HepG2 (cell line): ENCODE measurements at regions not wholly inside any gene's neighbourhood (a gene's known extent, or its start where the extent isn't known, plus 50 kb on each side); places are given as distances from the start of the nearest gene placed in this dataset.

Source experiments
- ATAC-seq: fragments of 200-7000 bp; cut with Tn5 transposase; 3 replicates; pipeline ENCODE4 v1.9.1; 2020; ENCODE audit warnings: mild to moderate bottlenecking, moderate library complexity
- BruUV-seq: library from RNA; stranded (reverse); fragments of 400-500 nt; replicated peaks from 2 replicates; lab custom pipeline; 2021; lab: Mats Ljungman, UMichigan
- CTCF ChIA-PET: fragments of 300-600 bp; formaldehyde crosslinking; extraction: SDS; loops from one replicate; lab custom pipeline; 2021; ENCODE audit warnings: low total read pairs, inconsistent platforms, low intra/inter-chr PET ratio; lab: Yijun Ruan, JAX
- POLR2A ChIA-PET: fragments of 350-600 bp; sonication (Branson Sonifier 250); formaldehyde crosslinking; loops from one replicate; lab custom pipeline; 2020; ENCODE audit warnings: antibody characterized with exemption, inconsistent platforms; lab: Yijun Ruan, JAX
- DNase-seq: peaks from one replicate; pipeline ENCODE4 v3.0.0-alpha.2; 2015; ENCODE audit warnings: low spot score
- FAIRE-seq: peaks from 3 replicates; lab custom pipeline; 2011; peaks lifted over from hg19 to GRCh38; lab: Jason Lieb, UNC
- H2AFZ ChIP-seq: one replicate; pipeline ENCODE4 v1.6.1; 2011; ENCODE audit warnings: low read length, inconsistent platforms
- H3K27ac ChIP-seq: fragments of 300-600 bp; 3 replicates; pipeline ENCODE4 v1.8.0; 2011; ENCODE audit warnings: mixed run types, mild to moderate bottlenecking, mixed read lengths, low read length, inconsistent platforms; ENCODE audit not compliant: insufficient read depth; ENCODE audit errors: extremely low read length
- H3K27me3 ChIP-seq, 2 experiments: fragments of 200-600 bp in 1 of 2; 2 replicates in 1 of 2; 3 replicates in 1 of 2; pipeline versions ENCODE4 v1.6.0 to v1.8.0; 2011; ENCODE audit warnings: low read length in 2 of 2, mild to moderate bottlenecking in 2 of 2, moderate library complexity in 2 of 2, inconsistent platforms in 1 of 2; ENCODE audit not compliant: insufficient read depth in 2 of 2, control insufficient read depth in 1 of 2
- H3K36me3 ChIP-seq, 2 experiments: fragments of 200-600 bp in 1 of 2; replicated peaks in 1 of 2; 2 replicates in 1 of 2; 3 replicates in 1 of 2; pipeline versions ENCODE4 v1.5.1 to v1.8.0; 2011; ENCODE audit warnings: low read length in 2 of 2, inconsistent platforms in 1 of 2; ENCODE audit not compliant: insufficient read depth in 2 of 2, control insufficient read depth in 1 of 2
- H3K4me1 ChIP-seq: 2 replicates; pipeline ENCODE4 v1.5.1; 2012; ENCODE audit warnings: low read length, inconsistent platforms; ENCODE audit not compliant: insufficient read depth
- H3K4me2 ChIP-seq: 2 replicates; pipeline ENCODE4 v1.6.0; 2011; ENCODE audit warnings: low read depth, low read length, inconsistent platforms
- H3K4me3 ChIP-seq, 3 experiments: fragments of 200-600 bp in 1 of 3; sonication (generic), shearing (Covaris generic) in 1 of 3; replicated peaks in 1 of 3; 2 replicates each; pipeline ENCODE4 v1.5.1; 2011 to 2016; ENCODE audit warnings: low read length in 3 of 3, inconsistent platforms in 2 of 3, low read depth in 2 of 3, mild to moderate bottlenecking in 2 of 3, control low read depth in 1 of 3, mixed read lengths in 1 of 3; ENCODE audit not compliant: insufficient read depth in 1 of 3
- H3K79me2 ChIP-seq: one replicate; pipeline ENCODE4 v1.6.1; 2011; ENCODE audit warnings: low read length, inconsistent platforms; ENCODE audit not compliant: insufficient read depth
- H3K9ac ChIP-seq: 2 replicates; pipeline ENCODE4 v1.6.0; 2011; ENCODE audit warnings: mild to moderate bottlenecking, low read depth, low read length, inconsistent platforms; ENCODE audit not compliant: insufficient read depth
- H3K9me3 ChIP-seq: 2 replicates; pipeline ENCODE4 v1.5.1; 2012; ENCODE audit warnings: mild to moderate bottlenecking, low read length
- H4K20me1 ChIP-seq: 2 replicates; pipeline ENCODE4 v1.6.0; 2011; ENCODE audit warnings: inconsistent platforms, mild to moderate bottlenecking, low read length, moderate library complexity; ENCODE audit not compliant: insufficient read depth
- CHD4 ChIP-seq: fragments of 200-600 bp; sonication (generic); IDR thresholded peaks from 2 replicates; pipeline ENCODE4 v1.7.0; 2017; ENCODE audit warnings: mild to moderate bottlenecking, low read length, borderline replicate concordance
- DR1 ChIP-seq: sonication (generic); formaldehyde crosslinking; IDR thresholded peaks from 2 replicates; pipeline ENCODE4 v1.8.0; 2021; ENCODE audit warnings: mild to moderate bottlenecking, missing genetic modification reagents, inconsistent platforms
- HCFC1 ChIP-seq: fragments of 150-350 bp; IDR thresholded peaks from 2 replicates; pipeline ENCODE4 v1.6.1; 2014; ENCODE audit warnings: low read depth, low read length
- NR1H2 ChIP-seq: sonication (generic); formaldehyde crosslinking; IDR thresholded peaks from 2 replicates; pipeline ENCODE4 v1.8.1; 2022; ENCODE audit warnings: low read depth, missing genetic modification reagents, borderline replicate concordance
- SATB2 ChIP-seq: sonication (generic); formaldehyde crosslinking; IDR thresholded peaks from 2 replicates; pipeline ENCODE4 v1.5.0; 2020; ENCODE audit warnings: missing genetic modification reagents
- SMYD3 ChIP-seq: sonication (generic); formaldehyde crosslinking; IDR thresholded peaks from 2 replicates; pipeline ENCODE4 v1.8.1; 2023; ENCODE audit warnings: mild to moderate bottlenecking, missing genetic modification reagents
- ZNF34 ChIP-seq: sonication (generic); formaldehyde crosslinking; IDR thresholded peaks from 2 replicates; pipeline ENCODE4 v1.4.0; 2020; ENCODE audit warnings: mild to moderate bottlenecking, missing genetic modification reagents, borderline replicate concordance
- WGBS: methylation state at CpG from one replicate; pipeline ENCODE4 v1.1.6; 2017; ENCODE audit warnings: low lambda C conversion rate; 5-methylcytosine and 5-hydroxymethylcytosine counted together
- in situ Hi-C: cut with HindIII; loops from 2 replicates; pipeline ENCODE4 v1.10.0; 2017; ENCODE audit warnings: low pct_unique_long_range_greater_than_20kb; ENCODE audit not compliant: extremely low pct_ligation_motif_present
- intact Hi-C: fragments of 100-400 bp; cut with micrococcal nuclease; formaldehyde crosslinking; loops from one replicate; pipeline ENCODE4 v1.10.0; 2022; ENCODE audit not compliant: unreplicated experiment
- TF ChIP-seq, protein P1 (sequence below): sonication (generic); formaldehyde crosslinking; IDR thresholded peaks from 2 replicates; pipeline ENCODE4 v1.8.0; 2022; ENCODE audit warnings: low read depth, missing genetic modification reagents

DNA sequence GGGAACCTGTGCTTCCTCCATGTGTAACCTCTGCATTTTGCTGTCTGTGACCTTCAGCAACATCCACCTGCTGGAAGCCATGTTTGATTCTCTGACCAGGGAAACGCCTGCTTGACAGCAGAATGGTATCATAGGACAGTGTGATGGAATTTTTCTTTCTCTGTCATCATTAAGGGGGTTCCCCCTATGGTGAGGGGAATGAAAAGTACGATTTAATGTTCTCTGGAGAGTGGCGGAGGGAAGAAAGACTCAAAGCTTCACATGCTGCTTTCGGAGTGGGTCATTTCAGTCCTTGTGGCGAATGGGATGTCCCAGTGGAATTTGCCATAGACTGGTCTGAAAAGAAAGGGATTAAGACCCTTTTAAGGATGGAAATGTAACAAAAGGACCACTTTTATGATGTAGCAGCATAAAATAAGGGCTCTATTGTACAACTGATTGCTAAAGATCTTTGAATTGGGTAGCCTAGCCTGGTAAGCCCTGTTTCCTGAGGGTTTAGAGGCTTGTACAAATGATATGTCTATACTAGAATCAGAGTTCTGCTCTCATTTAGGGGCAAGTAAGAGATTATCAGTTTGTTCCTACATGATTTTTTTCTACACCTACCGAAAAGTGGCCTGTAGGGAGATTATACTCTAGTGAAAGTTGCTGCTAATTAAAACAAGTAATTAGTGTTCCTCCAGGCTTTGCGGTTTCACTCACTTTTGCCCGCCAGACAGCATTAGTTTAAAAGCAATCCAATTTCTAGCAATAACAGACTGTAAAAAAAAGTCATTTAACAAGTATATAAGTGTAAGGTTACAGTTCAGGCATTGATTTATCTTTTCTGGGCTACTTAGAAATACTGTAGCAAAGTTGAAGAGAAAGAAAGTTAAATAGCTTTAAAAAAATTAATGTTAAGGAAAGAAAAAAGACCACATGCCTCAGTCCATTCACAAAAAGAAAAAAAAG lies 904.5 kb downstream of the NR2F1-AS1 start:
- FAIRE-seq = no peak
- Histone ChIP-seq H3K79me2 (no peaks in the 10 kb centered on the region), H3K27ac (no peak overlapping the region), H3K4me2 (no peak overlapping the region), H3K9me3 (no peaks in the 10 kb centered on the region), H3K27me3 (no peaks in the 10 kb centered on the region), H3K4me1 (no peaks in the 10 kb centered on the region), H2AFZ (no peak overlapping the region), H4K20me1 (no peaks in the 10 kb centered on the region), H3K36me3 (no peaks in the 10 kb centered on the region), H3K9ac (no peak overlapping the region), H3K4me3 (no peak overlapping the region)
- in situ Hi-C loops = no loop called here
- ChIA-PET CTCF (no interaction called here), POLR2A (no interaction called here)
- DNase-seq = no peak
- TF ChIP-seq, protein P1, sequence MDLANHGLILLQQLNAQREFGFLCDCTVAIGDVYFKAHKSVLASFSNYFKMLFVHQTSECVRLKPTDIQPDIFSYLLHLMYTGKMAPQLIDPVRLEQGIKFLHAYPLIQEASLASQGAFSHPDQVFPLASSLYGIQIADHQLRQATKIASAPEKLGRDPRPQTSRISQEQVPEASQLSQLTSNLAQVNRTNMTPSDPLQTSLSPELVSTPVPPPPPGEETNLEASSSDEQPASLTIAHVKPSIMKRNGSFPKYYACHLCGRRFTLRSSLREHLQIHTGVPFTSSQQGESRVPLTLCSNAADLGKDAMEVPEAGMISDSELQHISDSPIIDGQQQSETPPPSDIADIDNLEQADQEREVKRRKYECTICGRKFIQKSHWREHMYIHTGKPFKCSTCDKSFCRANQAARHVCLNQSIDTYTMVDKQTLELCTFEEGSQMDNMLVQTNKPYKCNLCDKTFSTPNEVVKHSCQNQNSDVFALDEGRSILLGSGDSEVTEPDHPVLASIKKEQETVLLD = no peak
- TF ChIP-seq SATB2 (CRISPR knock-in tag) (no peak), DR1 (CRISPR knock-in tag) (no peak), ZNF34 (CRISPR knock-in tag) (no peak), NR1H2 (CRISPR knock-in tag) (no peak)
- 41% methylated on average over 8 of the region's 8 CpGs for WGBS
- ATAC-seq = no peak
- BruUV-seq = no TSS peak
- intact Hi-C loops = loop anchor here (5.0 kb wide), 1 partner anchor 901 kb away; no protein-coding TSS in a partner anchor

DNA sequence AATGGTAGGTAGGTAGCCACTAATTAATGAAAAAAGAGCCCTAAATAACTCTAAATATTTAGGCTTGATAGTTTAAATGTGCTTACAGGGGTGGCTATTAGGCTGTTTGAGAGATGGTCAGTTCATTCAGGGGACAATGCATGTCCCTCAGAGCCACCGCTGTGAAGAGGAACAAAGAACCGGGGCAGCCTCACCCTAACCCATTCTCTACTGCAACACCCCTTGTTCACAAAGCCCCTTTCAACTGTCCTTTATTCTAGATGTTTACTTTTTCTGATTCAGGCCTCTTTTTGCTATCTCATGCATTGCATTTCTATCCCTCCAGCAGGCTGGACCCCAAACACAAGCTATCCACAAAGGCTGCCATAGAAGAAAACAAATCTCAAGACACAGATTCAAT lies 906.7 kb downstream of the NR2F1-AS1 start:
- H3K27me3 ChIP-seq = no peaks in the 10 kb centered on the region
- intact Hi-C loops = no loop called here
- ChIA-PET CTCF (no interaction called here), POLR2A (no interaction called here)
- H3K9me3 ChIP-seq = no peaks in the 10 kb centered on the region
- 64% methylated on average over 2 of the region's 2 CpGs for WGBS
- no peak overlapping the region for H3K27ac ChIP-seq
- H3K9ac ChIP-seq = no peak overlapping the region
- FAIRE-seq (no peak), DNase-seq (no peak), ATAC-seq (no peak)
- BruUV-seq = no TSS peak
- no peaks in the 10 kb centered on the region for H4K20me1 ChIP-seq
- H3K4me3 ChIP-seq = no peak overlapping the region
- no peak overlapping the region for H3K4me2 ChIP-seq
- no peaks in the 10 kb centered on the region for H3K4me1 ChIP-seq
- H3K36me3 ChIP-seq = no peaks in the 10 kb centered on the region
- TF ChIP-seq HCFC1 (no peak), CHD4 (no peak), SMYD3 (no peak)
- TF ChIP-seq, all 625 proteins: peak for 0
- in situ Hi-C loops = no loop called here
- no peaks in the 10 kb centered on the region for H3K79me2 ChIP-seq
- H2AFZ ChIP-seq = no peak overlapping the region
